Suprapubic skin (tissue), 4 donors: ENCODE measurements at regions not wholly inside any gene's neighbourhood (a gene's known extent, or its start where the extent isn't known, plus 50 kb on each side); places are given as distances from the start of the nearest gene placed in this dataset.
"Not testable (repeated sequence)": the region's sequence is repeated elsewhere in the genome, so short reads cannot be mapped to it uniquely, and the experiment has no call there.

ENCODE experiments used
- DNase-seq, 2 donors: peaks; one replicate each; pipeline ENCODE4 v3.0.0-alpha.2; 2019; ENCODE audit warnings: low spot score in 2 of 2
- H3K27ac ChIP-seq: fragments of 200-600 bp; sonication (generic); one replicate; pipeline ENCODE4 v1.5.1; 2019
- H3K27me3 ChIP-seq: fragments of 200-600 bp; sonication (generic); one replicate; pipeline ENCODE4 v1.5.1; 2019
- H3K36me3 ChIP-seq: fragments of 200-600 bp; sonication (generic); one replicate; pipeline ENCODE4 v1.5.1; 2019
- H3K4me1 ChIP-seq: fragments of 200-600 bp; sonication (generic); one replicate; pipeline ENCODE4 v1.5.1; 2019
- H3K4me3 ChIP-seq: fragments of 200-600 bp; sonication (generic); one replicate; pipeline ENCODE4 v1.5.1; 2019; ENCODE audit warnings: mild to moderate bottlenecking
- H3K9me3 ChIP-seq: fragments of 200-600 bp; sonication (generic); one replicate; pipeline ENCODE4 v1.5.1; 2019
- EP300 ChIP-seq: sonication (generic); formaldehyde crosslinking; IDR thresholded peaks from one replicate; pipeline ENCODE4 v1.6.1; 2017; ENCODE audit warnings: antibody characterized with exemption
- POLR2A ChIP-seq, 2 donors: fragments of 450-650 bp; IDR thresholded peaks; one replicate each; pipeline ENCODE4 v1.6.1; 2017; ENCODE audit warnings: antibody characterized with exemption in 2 of 2, mild to moderate bottlenecking in 2 of 2, moderate library complexity in 2 of 2
- POLR2AphosphoS5 ChIP-seq, 3 donors: sonication (generic); formaldehyde crosslinking; IDR thresholded peaks; one replicate each; pipeline ENCODE4 v1.6.1; 2017; ENCODE audit warnings: antibody characterized with exemption in 3 of 3
- WGBS: methylation state at CpG from one replicate; pipeline ENCODE4 v1.1.5; 2018; 5-methylcytosine and 5-hydroxymethylcytosine counted together
- TF ChIP-seq, protein P1 (sequence below), 2 donors: fragments of 200-600 bp in 1 of 2; fragments of 450-650 bp in 1 of 2; sonication (generic) in 1 of 2; IDR thresholded peaks; one replicate each; pipeline ENCODE4 v1.5.1; 2016 to 2019; ENCODE audit warnings: antibody characterized with exemption in 2 of 2, mild to moderate bottlenecking in 1 of 2, moderate library complexity in 1 of 2

- no peak overlapping the region for H3K27ac ChIP-seq
Observed at GRCh38 chr3:22858486-22858885, 344.6 kb upstream of the UBE2E2 start.

GRCh38 chr3:22859618-22860017 lies 343.5 kb upstream of the UBE2E2 start:
- no peaks in the 10 kb centered on the region for H3K36me3 ChIP-seq
- TF ChIP-seq, protein P1, sequence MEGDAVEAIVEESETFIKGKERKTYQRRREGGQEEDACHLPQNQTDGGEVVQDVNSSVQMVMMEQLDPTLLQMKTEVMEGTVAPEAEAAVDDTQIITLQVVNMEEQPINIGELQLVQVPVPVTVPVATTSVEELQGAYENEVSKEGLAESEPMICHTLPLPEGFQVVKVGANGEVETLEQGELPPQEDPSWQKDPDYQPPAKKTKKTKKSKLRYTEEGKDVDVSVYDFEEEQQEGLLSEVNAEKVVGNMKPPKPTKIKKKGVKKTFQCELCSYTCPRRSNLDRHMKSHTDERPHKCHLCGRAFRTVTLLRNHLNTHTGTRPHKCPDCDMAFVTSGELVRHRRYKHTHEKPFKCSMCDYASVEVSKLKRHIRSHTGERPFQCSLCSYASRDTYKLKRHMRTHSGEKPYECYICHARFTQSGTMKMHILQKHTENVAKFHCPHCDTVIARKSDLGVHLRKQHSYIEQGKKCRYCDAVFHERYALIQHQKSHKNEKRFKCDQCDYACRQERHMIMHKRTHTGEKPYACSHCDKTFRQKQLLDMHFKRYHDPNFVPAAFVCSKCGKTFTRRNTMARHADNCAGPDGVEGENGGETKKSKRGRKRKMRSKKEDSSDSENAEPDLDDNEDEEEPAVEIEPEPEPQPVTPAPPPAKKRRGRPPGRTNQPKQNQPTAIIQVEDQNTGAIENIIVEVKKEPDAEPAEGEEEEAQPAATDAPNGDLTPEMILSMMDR (IDR thresholded peaks at IDR 0.05) = no peak
- TF ChIP-seq POLR2AphosphoS5 (IDR thresholded peaks at IDR 0.05) (no peak), POLR2A (IDR thresholded peaks at IDR 0.05) (no peak), EP300 (no peak)
- H3K27ac ChIP-seq = no peak overlapping the region
- H3K4me3 ChIP-seq = no peak overlapping the region
- no peaks in the 10 kb centered on the region for H3K27me3 ChIP-seq
- no peak for DNase-seq
- H3K9me3 ChIP-seq = no peaks in the 10 kb centered on the region
- no peaks in the 10 kb centered on the region for H3K4me1 ChIP-seq

More at GRCh38 chr3:22858486-22858885, 344.6 kb upstream of the UBE2E2 start:
- no peaks in the 10 kb centered on the region for H3K36me3 ChIP-seq
- no peak overlapping the region for H3K4me3 ChIP-seq
- no peaks in the 10 kb centered on the region for H3K9me3 ChIP-seq
- no peak for TF ChIP-seq POLR2A (IDR thresholded peaks at IDR 0.05)
- no peak for TF ChIP-seq EP300
- TF ChIP-seq, protein P1 (IDR thresholded peaks at IDR 0.05) = no peak
- TF ChIP-seq POLR2AphosphoS5 (IDR thresholded peaks at IDR 0.05) = no peak
- no peaks in the 10 kb centered on the region for H3K27me3 ChIP-seq
- 47% methylated on average over 2 of the region's 2 CpGs for WGBS
- no peaks in the 10 kb centered on the region for H3K4me1 ChIP-seq
- no peak for DNase-seq

DNA sequence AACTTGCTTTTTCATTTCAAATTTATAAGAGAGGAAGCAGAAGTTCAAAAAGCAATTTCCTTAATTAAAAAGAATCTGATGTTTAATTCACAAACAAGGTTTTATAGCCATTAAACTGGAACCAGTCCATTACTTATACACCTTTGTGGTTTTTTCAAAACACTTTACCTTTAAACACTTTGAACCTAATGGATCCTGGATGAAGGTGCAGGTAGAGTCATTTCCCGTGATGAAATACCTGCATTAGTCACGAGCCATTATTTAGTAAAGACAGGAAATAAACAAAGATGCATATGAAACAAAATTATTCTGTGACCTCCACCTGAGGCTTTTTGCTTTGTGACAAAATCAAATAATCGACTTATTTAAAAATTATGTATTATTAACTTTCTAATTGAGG lies 341.7 kb upstream of the UBE2E2 start:
- no peak for DNase-seq
- no peak overlapping the region for H3K4me3 ChIP-seq
- no peaks in the 10 kb centered on the region for H3K27me3 ChIP-seq
- no peaks in the 10 kb centered on the region for H3K36me3 ChIP-seq
- H3K9me3 ChIP-seq = no peaks in the 10 kb centered on the region
- H3K27ac ChIP-seq = no peak overlapping the region
- H3K4me1 ChIP-seq = no peaks in the 10 kb centered on the region
- TF ChIP-seq, protein P1 (IDR thresholded peaks at IDR 0.05) = no peak
- TF ChIP-seq POLR2AphosphoS5 (IDR thresholded peaks at IDR 0.05) (no peak), POLR2A (IDR thresholded peaks at IDR 0.05) (no peak), EP300 (no peak)
- 85% methylated on average over 3 of the region's 3 CpGs for WGBS

GRCh38 chr3:22862111-22862510 lies 341.0 kb upstream of the UBE2E2 start:
- WGBS = 94% methylated on average over 5 of the region's 5 CpGs
- Histone ChIP-seq H3K27me3 (no peaks in the 10 kb centered on the region), H3K27ac (no peak overlapping the region), H3K4me3 (no peak overlapping the region), H3K36me3 (no peaks in the 10 kb centered on the region), H3K9me3 (no peaks in the 10 kb centered on the region), H3K4me1 (no peaks in the 10 kb centered on the region)
- TF ChIP-seq POLR2A (IDR thresholded peaks at IDR 0.05) (no peak), EP300 (no peak), POLR2AphosphoS5 (IDR thresholded peaks at IDR 0.05) (no peak)
- TF ChIP-seq, protein P1 (IDR thresholded peaks at IDR 0.05) = no peak
- no peak for DNase-seq

- not testable (repeated sequence) for DNase-seq, H3K27me3 ChIP-seq, H3K4me3 ChIP-seq, H3K36me3 ChIP-seq, H3K27ac ChIP-seq, H3K9me3 ChIP-seq, H3K4me1 ChIP-seq
- 86% methylated on average over 2 of the region's 2 CpGs for WGBS
Observed at GRCh38 chr3:22882834-22883233, 320.3 kb upstream of the UBE2E2 start.

GRCh38 chr3:22885039-22885438 lies 318.1 kb upstream of the UBE2E2 start:
- DNase-seq = no peak
- no peaks in the 10 kb centered on the region for H3K27me3 ChIP-seq
- no peak overlapping the region for H3K4me3 ChIP-seq
- TF ChIP-seq, protein P1 (IDR thresholded peaks at IDR 0.05) = no peak
- TF ChIP-seq POLR2A (IDR thresholded peaks at IDR 0.05) (no peak), EP300 (no peak), POLR2AphosphoS5 (IDR thresholded peaks at IDR 0.05) (no peak)
- H3K27ac ChIP-seq = no peak overlapping the region
- H3K4me1 ChIP-seq = no peaks in the 10 kb centered on the region
- no peaks in the 10 kb centered on the region for H3K36me3 ChIP-seq
- H3K9me3 ChIP-seq = no peaks in the 10 kb centered on the region
